ENCODE measurements at regions not wholly inside any gene's neighbourhood (a gene's known extent, or its start where the extent isn't known, plus 50 kb on each side); places are given as distances from the start of the nearest gene placed in this dataset.

- no peak for TF ChIP-seq EP300 (IDR thresholded peaks at IDR 0.05)
- TF ChIP-seq, protein P1, sequence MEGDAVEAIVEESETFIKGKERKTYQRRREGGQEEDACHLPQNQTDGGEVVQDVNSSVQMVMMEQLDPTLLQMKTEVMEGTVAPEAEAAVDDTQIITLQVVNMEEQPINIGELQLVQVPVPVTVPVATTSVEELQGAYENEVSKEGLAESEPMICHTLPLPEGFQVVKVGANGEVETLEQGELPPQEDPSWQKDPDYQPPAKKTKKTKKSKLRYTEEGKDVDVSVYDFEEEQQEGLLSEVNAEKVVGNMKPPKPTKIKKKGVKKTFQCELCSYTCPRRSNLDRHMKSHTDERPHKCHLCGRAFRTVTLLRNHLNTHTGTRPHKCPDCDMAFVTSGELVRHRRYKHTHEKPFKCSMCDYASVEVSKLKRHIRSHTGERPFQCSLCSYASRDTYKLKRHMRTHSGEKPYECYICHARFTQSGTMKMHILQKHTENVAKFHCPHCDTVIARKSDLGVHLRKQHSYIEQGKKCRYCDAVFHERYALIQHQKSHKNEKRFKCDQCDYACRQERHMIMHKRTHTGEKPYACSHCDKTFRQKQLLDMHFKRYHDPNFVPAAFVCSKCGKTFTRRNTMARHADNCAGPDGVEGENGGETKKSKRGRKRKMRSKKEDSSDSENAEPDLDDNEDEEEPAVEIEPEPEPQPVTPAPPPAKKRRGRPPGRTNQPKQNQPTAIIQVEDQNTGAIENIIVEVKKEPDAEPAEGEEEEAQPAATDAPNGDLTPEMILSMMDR (IDR thresholded peaks at IDR 0.05) = no peak
These were observed 347.1 kb downstream of the PYDC2 start for GRCh38 chr3:191808073-191808472.

All from ovary (tissue), 3 donors.